A549 (cell line): ENCODE measurements at regions not wholly inside any gene's neighbourhood (a gene's known extent, or its start where the extent isn't known, plus 50 kb on each side); places are given as distances from the start of the nearest gene placed in this dataset.

Experiments used
- ATAC-seq, 2 experiments: fragments of 200-7000 bp in 1 of 2; fragments of >200 bp in 1 of 2; cut with Nextera tagmentation in 1 of 2; cut with Tn5 transposase in 1 of 2; 3 replicates each; pipeline versions ENCODE4 v1.8.0 to v1.9.1; 2018 to 2020; ENCODE audit warnings: mild to moderate bottlenecking in 1 of 2, moderate library complexity in 1 of 2
- CTCF ChIA-PET: fragments of 300-600 bp; sonication (Branson Sonifier 250); formaldehyde crosslinking; extraction: SDS; loops from one replicate; lab custom pipeline; 2021; ENCODE audit warnings: antibody characterized with exemption, inconsistent platforms; lab: Yijun Ruan, JAX
- POLR2A ChIA-PET: fragments of 350-600 bp; formaldehyde crosslinking; extraction: SDS; loops from one replicate; lab custom pipeline; 2021; ENCODE audit warnings: antibody characterized with exemption, inconsistent platforms; lab: Yijun Ruan, JAX
- DNase-seq, 2 experiments: peaks; one replicate each; pipeline versions ENCODE4 v3.0.0 to v3.0.0-alpha.2; 2011 to 2016; ENCODE audit warnings: low read depth in 1 of 2, low spot score in 1 of 2
- FAIRE-seq: peaks from 2 replicates; lab custom pipeline; 2011; peaks lifted over from hg19 to GRCh38; lab: Jason Lieb, UNC
- H3K27ac ChIP-seq, 2 experiments: fragments of >200 bp; sonication (Bioruptor Twin); formaldehyde crosslinking; 3 replicates each; pipeline ENCODE4 v1.5.1; 2016 to 2017
- H3K4me1 ChIP-seq: fragments of >200 bp; sonication (Bioruptor Twin); formaldehyde crosslinking; 3 replicates; pipeline ENCODE4 v1.6.1; 2016
- H3K4me2 ChIP-seq: fragments of >200 bp; sonication (Bioruptor Twin); formaldehyde crosslinking; 3 replicates; pipeline ENCODE4 v1.6.1; 2016
- H3K4me3 ChIP-seq: fragments of >200 bp; sonication (Bioruptor Twin); formaldehyde crosslinking; 3 replicates; pipeline ENCODE4 v1.5.1; 2016
- H3K9me3 ChIP-seq: fragments of >200 bp; sonication (Bioruptor Twin); formaldehyde crosslinking; 3 replicates; pipeline ENCODE4 v1.6.1; 2016
- ATOH8 ChIP-seq: fragments of 250-450 bp; sonication (Bioruptor Pico); IDR thresholded peaks from 2 replicates; pipeline ENCODE4 v1.5.0; 2020; ENCODE audit warnings: low read depth, mild to moderate bottlenecking, moderate library complexity
- CBX2 ChIP-seq: fragments of 200-600 bp; sonication (generic); IDR thresholded peaks from 2 replicates; pipeline ENCODE4 v1.6.1; 2016; ENCODE audit warnings: low read depth, mild to moderate bottlenecking, borderline replicate concordance
- CEBPB ChIP-seq, 2 experiments: fragments of >200 bp in 1 of 2; sonication (Bioruptor Twin) in 1 of 2; formaldehyde crosslinking in 1 of 2; IDR thresholded peaks; 2 replicates each; pipeline ENCODE4 v1.6.1; 2012 to 2016
- CTCF ChIP-seq: fragments of >200 bp; sonication (Bioruptor Twin); formaldehyde crosslinking; IDR thresholded peaks from 3 replicates; pipeline ENCODE4 v1.5.1; 2016
- EHF ChIP-seq: fragments of 250-450 bp; sonication (Bioruptor Pico); IDR thresholded peaks from 2 replicates; pipeline ENCODE4 v1.5.0; 2020; ENCODE audit warnings: mild to moderate bottlenecking
- EHMT2 ChIP-seq: fragments of 200-600 bp; sonication (generic); IDR thresholded peaks from 2 replicates; pipeline ENCODE4 v1.6.1; 2016; ENCODE audit warnings: antibody characterized with exemption, low read depth, mild to moderate bottlenecking, moderate library complexity
- ELK1 ChIP-seq: fragments of 150-350 bp; IDR thresholded peaks from 2 replicates; pipeline ENCODE4 v1.6.1; 2014; ENCODE audit warnings: low read depth, mild to moderate bottlenecking, low read length
- FOXS1 ChIP-seq: fragments of 250-450 bp; sonication (Bioruptor Pico); IDR thresholded peaks from 2 replicates; pipeline ENCODE4 v1.5.0; 2020; ENCODE audit warnings: mild to moderate bottlenecking, moderate library complexity
- GATA3 ChIP-seq: IDR thresholded peaks from 2 replicates; pipeline ENCODE4 v1.6.1; 2012; ENCODE audit warnings: borderline replicate concordance
- HDAC2 ChIP-seq: fragments of 200-600 bp; sonication (generic); IDR thresholded peaks from 2 replicates; pipeline ENCODE4 v1.6.1; 2016
- NFE2L2 ChIP-seq: fragments of 150-350 bp; conservative IDR thresholded peaks from 2 replicates; pipeline ENCODE4 v1.6.1; 2014; ENCODE audit warnings: low read length
- PBX3 ChIP-seq: IDR thresholded peaks from 2 replicates; pipeline ENCODE4 v1.6.1; 2012
- RAD21 ChIP-seq, 2 experiments: fragments of >200 bp in 1 of 2; sonication (Bioruptor Twin) in 1 of 2; formaldehyde crosslinking in 1 of 2; IDR thresholded peaks in 1 of 2; conservative IDR thresholded peaks in 1 of 2; 2 replicates in 1 of 2; 3 replicates in 1 of 2; pipeline ENCODE4 v1.6.1; 2012 to 2018; ENCODE audit warnings: inconsistent platforms in 1 of 2
- SREBF2 ChIP-seq: fragments of 450-650 bp; IDR thresholded peaks from 2 replicates; pipeline ENCODE4 v1.6.1; 2014; ENCODE audit warnings: mild to moderate bottlenecking, moderate library complexity
- TP53 ChIP-seq: fragments of 250-450 bp; sonication (Bioruptor Pico); IDR thresholded peaks from 2 replicates; pipeline ENCODE4 v1.5.0; 2021; ENCODE audit warnings: mild to moderate bottlenecking, moderate library complexity
- ZNF302 ChIP-seq: fragments of 250-450 bp; sonication (Bioruptor Pico); IDR thresholded peaks from 2 replicates; pipeline ENCODE4 v1.9.0; 2021; ENCODE audit warnings: inconsistent platforms, mild to moderate bottlenecking, moderate library complexity

GRCh38 chrX:151513472-151513871 lies 50.0 kb upstream of the PASD1 start:
- no peaks in the 10 kb centered on the region for H3K9me3 ChIP-seq
- ChIA-PET POLR2A (no interaction called here), CTCF (no interaction called here)
- no peaks in the 10 kb centered on the region for H3K4me1 ChIP-seq
- ATAC-seq: no peak
- H3K4me3 ChIP-seq: no peak overlapping the region
- no peak for DNase-seq
- TF ChIP-seq GATA3 (no peak), CEBPB (IDR thresholded peaks at IDR 0.05) (no peak), PBX3 (no peak), FOXS1 (CRISPR knock-in tag) (no peak), ZNF302 (CRISPR knock-in tag) (no peak), HDAC2 (no peak), SREBF2 (no peak), EHF (no peak), RAD21 (conservative IDR thresholded peaks at IDR 0.05 in 1 of 2, IDR thresholded peaks at IDR 0.05 in 1 of 2) (no peak), ELK1 (no peak), EHMT2 (no peak), TP53 (CRISPR knock-in tag) (no peak), CBX2 (no peak), NFE2L2 (no peak), CTCF (no peak), ATOH8 (CRISPR knock-in tag) (no peak)
- no peak overlapping the region for H3K4me2 ChIP-seq
- H3K27ac ChIP-seq: no peak overlapping the region
- no peak for FAIRE-seq
